HCT116 (cell line): ENCODE measurements at regions not wholly inside any gene's neighbourhood (a gene's known extent, or its start where the extent isn't known, plus 50 kb on each side); places are given as distances from the start of the nearest gene placed in this dataset.

Experiments
- ATAC-seq: fragments of 200-7000 bp; cut with Tn5 transposase; 2 replicates; pipeline ENCODE4 v1.9.1; 2020; ENCODE audit warnings: mild to moderate bottlenecking, moderate library complexity
- BruUV-seq: library from RNA; stranded (reverse); fragments of 400-500 nt; replicated peaks from 2 replicates; lab custom pipeline; 2021; lab: Mats Ljungman, UMichigan
- CTCF ChIA-PET: fragments of 300-600 bp; sonication (Branson Sonifier 250); formaldehyde crosslinking; loops from one replicate; lab custom pipeline; 2021; ENCODE audit warnings: antibody characterized with exemption; lab: Charles Lee
- POLR2A ChIA-PET: fragments of 300-600, 350-600 bp; sonication (Branson Sonifier 250); formaldehyde crosslinking; loops from one replicate; lab custom pipeline; 2021; ENCODE audit warnings: antibody characterized with exemption; lab: Charles Lee
- RAD21 ChIA-PET, 2 experiments: fragments of 300-600 bp; sonication (Branson Sonifier 250); formaldehyde crosslinking; loops; one replicate each; lab custom pipeline; 2023; ENCODE audit warnings: low total read pairs in 2 of 2; ENCODE audit not compliant: uncharacterized antibody in 2 of 2, unreplicated experiment in 2 of 2, low non-redundant PET in 1 of 2; lab: Charles Lee
- DNase-seq: peaks from one replicate; pipeline ENCODE4 v3.0.0-alpha.2; 2010; ENCODE audit warnings: low read depth, low spot score
- H2AFZ ChIP-seq: fragments of 200-600 bp; shearing (Covaris generic), sonication (generic); 2 replicates; pipeline ENCODE4 v1.6.1; 2017; ENCODE audit warnings: low read depth, mixed run types, mixed read lengths, antibody characterized with exemption, low read length; ENCODE audit not compliant: poor library complexity, severe bottlenecking
- H3K27ac ChIP-seq: 2 replicates; pipeline ENCODE4 v1.5.1; 2012; ENCODE audit warnings: low read depth, low read length
- H3K27me3 ChIP-seq: fragments of 200-600 bp; sonication (generic); 2 replicates; pipeline ENCODE4 v1.6.1; 2016; ENCODE audit warnings: mixed run types, low read length, mixed read lengths; ENCODE audit not compliant: insufficient read depth
- H3K36me3 ChIP-seq, 2 experiments: fragments of 200-500 bp in 1 of 2; fragments of 200-600 bp in 1 of 2; sonication (Bioruptor generic) in 1 of 2; sonication (generic) in 1 of 2; 2 replicates each; pipeline versions ENCODE4 v1.5.1 to v1.6.1; 2014 to 2016; ENCODE audit warnings: low read length in 2 of 2, inconsistent platforms in 1 of 2, mixed read lengths in 1 of 2, mixed run types in 1 of 2; ENCODE audit not compliant: insufficient read depth in 2 of 2, control insufficient read depth in 1 of 2
- H3K4me1 ChIP-seq, 2 experiments: fragments of 200-600 bp in 1 of 2; sonication (generic) in 1 of 2; 2 replicates each; pipeline versions ENCODE4 v1.5.1 to v1.6.1; 2012 to 2017; ENCODE audit warnings: low read length in 2 of 2, inconsistent platforms in 1 of 2, mild to moderate bottlenecking in 1 of 2, mixed read lengths in 1 of 2, mixed run types in 1 of 2, moderate library complexity in 1 of 2; ENCODE audit not compliant: insufficient read depth in 2 of 2, control insufficient read depth in 1 of 2
- H3K4me2 ChIP-seq: fragments of 200-600 bp; sonication (generic); 2 replicates; pipeline ENCODE4 v1.6.1; 2017; ENCODE audit warnings: mixed run types, low read length, mixed read lengths
- H3K4me3 ChIP-seq, 2 experiments: fragments of 200-600 bp in 1 of 2; sonication (generic) in 1 of 2; replicated peaks in 1 of 2; 2 replicates each; pipeline ENCODE4 v1.5.1; 2011 to 2016; ENCODE audit warnings: low read length in 2 of 2, control low read depth in 1 of 2, low read depth in 1 of 2, mild to moderate bottlenecking in 1 of 2, mixed read lengths in 1 of 2, mixed run types in 1 of 2
- H3K79me2 ChIP-seq: fragments of 200-600 bp; sonication (generic); 2 replicates; pipeline ENCODE4 v1.6.1; 2017; ENCODE audit warnings: mild to moderate bottlenecking, mixed run types, low read length, moderate library complexity, mixed read lengths; ENCODE audit not compliant: insufficient read depth
- H3K9ac ChIP-seq: fragments of 200-600 bp; sonication (generic); 2 replicates; pipeline ENCODE4 v1.6.1; 2016; ENCODE audit warnings: low read length, mixed read lengths
- H3K9me2 ChIP-seq: fragments of 200-600 bp; sonication (generic), shearing (Covaris generic); 2 replicates; pipeline ENCODE4 v1.6.1; 2017; ENCODE audit warnings: mixed run types, mild to moderate bottlenecking, moderate library complexity; ENCODE audit not compliant: insufficient read depth
- H3K9me3 ChIP-seq, 2 experiments: fragments of 200-500 bp in 1 of 2; fragments of 200-600 bp in 1 of 2; sonication (Bioruptor generic) in 1 of 2; sonication (generic) in 1 of 2; 2 replicates each; pipeline ENCODE4 v1.6.1; 2014 to 2017; ENCODE audit warnings: low read length in 2 of 2, mixed read lengths in 2 of 2, inconsistent platforms in 1 of 2, low read depth in 1 of 2, mild to moderate bottlenecking in 1 of 2, mixed run types in 1 of 2, moderate library complexity in 1 of 2; ENCODE audit not compliant: control insufficient read depth in 1 of 2, insufficient read depth in 1 of 2
- H4K20me1 ChIP-seq: fragments of 200-600 bp; sonication (generic), shearing (Covaris generic); 2 replicates; pipeline ENCODE4 v1.6.1; 2017; ENCODE audit warnings: mixed run types, mild to moderate bottlenecking, moderate library complexity; ENCODE audit not compliant: insufficient read depth
- CBX3 ChIP-seq: IDR thresholded peaks from 2 replicates; pipeline ENCODE4 v1.6.1; 2012; ENCODE audit warnings: low read depth
- CEBPB ChIP-seq: IDR thresholded peaks from 2 replicates; pipeline ENCODE4 v1.6.1; 2012; ENCODE audit warnings: low read depth
- ELF1 ChIP-seq: IDR thresholded peaks from 2 replicates; pipeline ENCODE4 v1.6.1; 2012; ENCODE audit warnings: low read depth, borderline replicate concordance
- EZH2 ChIP-seq: fragments of 200-600 bp; sonication (generic); IDR thresholded peaks from 2 replicates; pipeline ENCODE4 v1.6.1; 2017; ENCODE audit warnings: antibody characterized with exemption, mixed run types
- FOSL1 ChIP-seq: IDR thresholded peaks from 2 replicates; pipeline ENCODE4 v1.6.1; 2012; ENCODE audit warnings: low read depth
- JUND ChIP-seq: IDR thresholded peaks from 2 replicates; pipeline ENCODE4 v1.6.1; 2012
- POLR2A ChIP-seq: IDR thresholded peaks from 2 replicates; pipeline ENCODE4 v1.7.0; 2011; ENCODE audit warnings: borderline replicate concordance; ENCODE audit not compliant: insufficient read depth, insufficient read length; ENCODE audit errors: extremely low read depth
- POLR2AphosphoS5 ChIP-seq: IDR thresholded peaks from 2 replicates; pipeline ENCODE4 v1.6.1; 2011; ENCODE audit warnings: mild to moderate bottlenecking, low read depth, low read length, moderate library complexity
- RAD21 ChIP-seq: IDR thresholded peaks from 2 replicates; pipeline ENCODE4 v1.6.1; 2012; ENCODE audit warnings: low read depth, mild to moderate bottlenecking
- SP1 ChIP-seq: IDR thresholded peaks from 2 replicates; pipeline ENCODE4 v1.6.1; 2012; ENCODE audit warnings: low read depth
- SRF ChIP-seq: IDR thresholded peaks from 2 replicates; pipeline ENCODE4 v1.6.1; 2012; ENCODE audit warnings: low read depth
- TCF7L2 ChIP-seq: IDR thresholded peaks from 2 replicates; pipeline ENCODE4 v1.7.0; 2011; ENCODE audit warnings: borderline replicate concordance, inconsistent platforms; ENCODE audit not compliant: insufficient read depth, insufficient read length; ENCODE audit errors: extremely low read depth
- ZFX ChIP-seq: fragments of 450-650 bp; IDR thresholded peaks from 2 replicates; pipeline ENCODE4 v1.6.1; 2017
- ZNF274 ChIP-seq: fragments of 200-500 bp; sonication (Bioruptor generic); IDR thresholded peaks from 2 replicates; pipeline ENCODE4 v1.6.1; 2014; ENCODE audit warnings: mild to moderate bottlenecking, low read depth, low read length, inconsistent platforms
- intact Hi-C: fragments of 100-400 bp; cut with micrococcal nuclease; formaldehyde crosslinking; loops from 2 replicates; pipeline ENCODE4 v1.10.0; 2022
- TF ChIP-seq, protein P1 (sequence below): IDR thresholded peaks from 2 replicates; pipeline ENCODE4 v1.6.1; 2012
- TF ChIP-seq, protein P2 (sequence below), 3 experiments: fragments of 200-600 bp in 1 of 3; sonication (generic) in 1 of 3; IDR thresholded peaks in 2 of 3; conservative IDR thresholded peaks in 1 of 3; 2 replicates each; pipeline ENCODE4 v1.5.1; 2012 to 2017; ENCODE audit warnings: low read depth in 2 of 3, low read length in 2 of 3, antibody characterized with exemption in 1 of 3, borderline replicate concordance in 1 of 3, control low read depth in 1 of 3, mild to moderate bottlenecking in 1 of 3, mixed read lengths in 1 of 3, mixed run types in 1 of 3, moderate library complexity in 1 of 3; ENCODE audit not compliant: insufficient read depth in 1 of 3
- TF ChIP-seq, protein P3 (sequence below): IDR thresholded peaks from 2 replicates; pipeline ENCODE4 v1.6.1; 2012
- TF ChIP-seq, protein P4 (sequence below): IDR thresholded peaks from 2 replicates; pipeline ENCODE4 v1.6.1; 2011; ENCODE audit warnings: mild to moderate bottlenecking, low read length, moderate library complexity; ENCODE audit not compliant: insufficient replicate concordance; ENCODE audit errors: extremely low read depth

DNA sequence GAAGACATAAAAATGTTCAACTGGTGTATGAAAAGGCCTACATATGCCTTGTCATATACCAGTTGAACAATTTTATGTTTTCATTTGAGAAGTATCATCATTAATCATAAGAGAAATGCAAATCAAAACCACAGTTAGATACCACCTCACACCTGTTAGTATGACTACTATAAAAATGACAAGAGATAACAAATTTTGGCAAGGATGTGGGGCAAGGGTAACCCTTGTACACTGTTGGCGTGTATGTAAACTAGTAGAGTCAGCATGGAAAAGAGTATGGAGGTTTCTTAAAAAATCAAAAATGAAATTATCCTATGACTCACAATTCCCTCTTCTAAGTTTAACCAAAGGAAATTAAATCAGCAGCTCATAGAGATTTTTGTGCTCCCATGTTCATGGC is 250.4 kb upstream of the ST8SIA4 start:
- Histone ChIP-seq H3K27ac (no peak overlapping the region), H3K36me3 (no peaks in the 10 kb centered on the region), H3K79me2 (no peaks in the 10 kb centered on the region), H3K9ac (no peak overlapping the region), H3K4me1 (no peaks in the 10 kb centered on the region), H3K9me3 (no peaks in the 10 kb centered on the region), H4K20me1 (no peaks in the 10 kb centered on the region), H3K4me2 (no peak overlapping the region), H3K27me3 (no peaks in the 10 kb centered on the region), H2AFZ (no peak overlapping the region), H3K9me2 (no peaks in the 10 kb centered on the region), H3K4me3 (no peak overlapping the region)
- no TSS peak for BruUV-seq
- ATAC-seq (no peak), DNase-seq (no peak)
- POLR2A ChIA-PET = no interaction called here
- CTCF ChIA-PET = no interaction called here
- TF ChIP-seq SP1 (no peak), CBX3 (no peak), RAD21 (no peak), ZFX (no peak), EZH2 (no peak), POLR2AphosphoS5 (no peak), JUND (no peak)
- RAD21 ChIA-PET = no interaction called here
- intact Hi-C loops = no loop called here

GRCh38 chr5:101143526-101143925 is 240.4 kb upstream of the ST8SIA4 start:
- no peaks in the 10 kb centered on the region for H3K27me3 ChIP-seq
- no peaks in the 10 kb centered on the region for H3K9me2 ChIP-seq
- intact Hi-C loops = loop anchor here (10.0 kb wide), 1 partner anchor 199 kb away; no protein-coding TSS in a partner anchor
- H4K20me1 ChIP-seq = no peaks in the 10 kb centered on the region; the same call in 1 of the 2 replicates
- TF ChIP-seq SP1 (no peak), ELF1 (no peak), EZH2 (no peak), CEBPB (no peak), CBX3 (no peak), POLR2A (no peak), SRF (no peak), JUND (no peak), TCF7L2 (no peak), ZNF274 (no peak), POLR2AphosphoS5 (no peak), ZFX (no peak), FOSL1 (no peak)
- TF ChIP-seq, protein P1, sequence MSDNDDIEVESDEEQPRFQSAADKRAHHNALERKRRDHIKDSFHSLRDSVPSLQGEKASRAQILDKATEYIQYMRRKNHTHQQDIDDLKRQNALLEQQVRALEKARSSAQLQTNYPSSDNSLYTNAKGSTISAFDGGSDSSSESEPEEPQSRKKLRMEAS = no peak
- TF ChIP-seq, protein P2, sequence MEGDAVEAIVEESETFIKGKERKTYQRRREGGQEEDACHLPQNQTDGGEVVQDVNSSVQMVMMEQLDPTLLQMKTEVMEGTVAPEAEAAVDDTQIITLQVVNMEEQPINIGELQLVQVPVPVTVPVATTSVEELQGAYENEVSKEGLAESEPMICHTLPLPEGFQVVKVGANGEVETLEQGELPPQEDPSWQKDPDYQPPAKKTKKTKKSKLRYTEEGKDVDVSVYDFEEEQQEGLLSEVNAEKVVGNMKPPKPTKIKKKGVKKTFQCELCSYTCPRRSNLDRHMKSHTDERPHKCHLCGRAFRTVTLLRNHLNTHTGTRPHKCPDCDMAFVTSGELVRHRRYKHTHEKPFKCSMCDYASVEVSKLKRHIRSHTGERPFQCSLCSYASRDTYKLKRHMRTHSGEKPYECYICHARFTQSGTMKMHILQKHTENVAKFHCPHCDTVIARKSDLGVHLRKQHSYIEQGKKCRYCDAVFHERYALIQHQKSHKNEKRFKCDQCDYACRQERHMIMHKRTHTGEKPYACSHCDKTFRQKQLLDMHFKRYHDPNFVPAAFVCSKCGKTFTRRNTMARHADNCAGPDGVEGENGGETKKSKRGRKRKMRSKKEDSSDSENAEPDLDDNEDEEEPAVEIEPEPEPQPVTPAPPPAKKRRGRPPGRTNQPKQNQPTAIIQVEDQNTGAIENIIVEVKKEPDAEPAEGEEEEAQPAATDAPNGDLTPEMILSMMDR (IDR thresholded peaks at IDR 0.05 in 2 of 3, conservative IDR thresholded peaks at IDR 0.05 in 1 of 3; ENCODE audit: borderline replicate concordance in 1 of 3, insufficient read depth in 1 of 3, low read depth in 2 of 3, low read length in 2 of 3) = no peak
- TF ChIP-seq, protein P3, sequence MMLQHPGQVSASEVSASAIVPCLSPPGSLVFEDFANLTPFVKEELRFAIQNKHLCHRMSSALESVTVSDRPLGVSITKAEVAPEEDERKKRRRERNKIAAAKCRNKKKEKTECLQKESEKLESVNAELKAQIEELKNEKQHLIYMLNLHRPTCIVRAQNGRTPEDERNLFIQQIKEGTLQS = no peak
- TF ChIP-seq, protein P4, sequence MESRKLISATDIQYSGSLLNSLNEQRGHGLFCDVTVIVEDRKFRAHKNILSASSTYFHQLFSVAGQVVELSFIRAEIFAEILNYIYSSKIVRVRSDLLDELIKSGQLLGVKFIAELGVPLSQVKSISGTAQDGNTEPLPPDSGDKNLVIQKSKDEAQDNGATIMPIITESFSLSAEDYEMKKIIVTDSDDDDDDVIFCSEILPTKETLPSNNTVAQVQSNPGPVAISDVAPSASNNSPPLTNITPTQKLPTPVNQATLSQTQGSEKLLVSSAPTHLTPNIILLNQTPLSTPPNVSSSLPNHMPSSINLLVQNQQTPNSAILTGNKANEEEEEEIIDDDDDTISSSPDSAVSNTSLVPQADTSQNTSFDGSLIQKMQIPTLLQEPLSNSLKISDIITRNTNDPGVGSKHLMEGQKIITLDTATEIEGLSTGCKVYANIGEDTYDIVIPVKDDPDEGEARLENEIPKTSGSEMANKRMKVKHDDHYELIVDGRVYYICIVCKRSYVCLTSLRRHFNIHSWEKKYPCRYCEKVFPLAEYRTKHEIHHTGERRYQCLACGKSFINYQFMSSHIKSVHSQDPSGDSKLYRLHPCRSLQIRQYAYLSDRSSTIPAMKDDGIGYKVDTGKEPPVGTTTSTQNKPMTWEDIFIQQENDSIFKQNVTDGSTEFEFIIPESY = no peak
- no peaks in the 10 kb centered on the region for H3K36me3 ChIP-seq
- ATAC-seq = no peak
- DNase-seq = no peak
- no peak overlapping the region for H3K9ac ChIP-seq
- H3K27ac ChIP-seq = no peak overlapping the region
- no TSS peak for BruUV-seq
- H2AFZ ChIP-seq = no peak overlapping the region
- CTCF ChIA-PET = no interaction called here
- RAD21 ChIA-PET = no interaction called here
- H3K4me3 ChIP-seq = no peak overlapping the region
- H3K9me3 ChIP-seq = no peaks in the 10 kb centered on the region
- no peak overlapping the region for H3K4me2 ChIP-seq
- POLR2A ChIA-PET = no interaction called here
- H3K79me2 ChIP-seq = no peaks in the 10 kb centered on the region
- no peaks in the 10 kb centered on the region for H3K4me1 ChIP-seq
